Mesendoderm (in vitro differentiated cells): ENCODE measurements at regions not wholly inside any gene's neighbourhood (a gene's known extent, or its start where the extent isn't known, plus 50 kb on each side); places are given as distances from the start of the nearest gene placed in this dataset.

Source experiments
- DNase-seq: peaks from one replicate; pipeline ENCODE4 v3.0.0; 2013
- H2AK5ac ChIP-seq: 2 replicates; pipeline ENCODE4 v1.6.1; 2013; ENCODE audit warnings: low read length, inconsistent platforms
- H2BK120ac ChIP-seq: 2 replicates; pipeline ENCODE4 v1.6.1; 2013; ENCODE audit warnings: low read depth, mild to moderate bottlenecking, low read length, moderate library complexity, mixed read lengths
- H2BK15ac ChIP-seq: replicated peaks from 2 replicates; pipeline ENCODE4 v1.6.1; 2013; ENCODE audit warnings: low read depth, mild to moderate bottlenecking, moderate library complexity
- H2BK5ac ChIP-seq: 2 replicates; pipeline ENCODE4 v1.6.1; 2013; ENCODE audit warnings: low read length, inconsistent platforms
- H3K18ac ChIP-seq: 2 replicates; pipeline ENCODE4 v1.6.1; 2013; ENCODE audit warnings: mild to moderate bottlenecking, low read length, mixed read lengths
- H3K23ac ChIP-seq: one replicate; pipeline ENCODE4 v1.6.1; 2013; ENCODE audit warnings: low read length
- H3K27ac ChIP-seq: 2 replicates; pipeline ENCODE4 v1.5.1; 2013; ENCODE audit warnings: low read depth, mild to moderate bottlenecking, inconsistent platforms, low read length, moderate library complexity
- H3K27me3 ChIP-seq: 2 replicates; pipeline ENCODE4 v1.6.1; 2013; ENCODE audit warnings: low read length, control low read depth, mild to moderate bottlenecking, inconsistent platforms; ENCODE audit not compliant: insufficient read depth, poor library complexity
- H3K36me3 ChIP-seq: 2 replicates; pipeline ENCODE4 v1.6.1; 2013; ENCODE audit warnings: low read length, inconsistent platforms; ENCODE audit not compliant: control insufficient read depth, insufficient read depth
- H3K4ac ChIP-seq: one replicate; pipeline ENCODE4 v1.6.1; 2013; ENCODE audit warnings: low read depth, mild to moderate bottlenecking, low read length, moderate library complexity
- H3K4me1 ChIP-seq: 2 replicates; pipeline ENCODE4 v1.6.1; 2013; ENCODE audit warnings: low read depth, low read length, inconsistent platforms; ENCODE audit not compliant: control insufficient read depth
- H3K4me2 ChIP-seq: 2 replicates; pipeline ENCODE4 v1.6.1; 2013; ENCODE audit warnings: low read length
- H3K4me3 ChIP-seq: 2 replicates; pipeline ENCODE4 v1.5.1; 2013; ENCODE audit warnings: mild to moderate bottlenecking, low read length
- H3K56ac ChIP-seq: one replicate; pipeline ENCODE4 v1.6.1; 2013; ENCODE audit warnings: low read length
- H3K79me1 ChIP-seq: 2 replicates; pipeline ENCODE4 v1.6.1; 2013; ENCODE audit warnings: low read length, inconsistent platforms
- H3K79me2 ChIP-seq: 2 replicates; pipeline ENCODE4 v1.6.1; 2013; ENCODE audit warnings: mild to moderate bottlenecking, low read length; ENCODE audit not compliant: control insufficient read depth, insufficient read depth
- H3K9ac ChIP-seq: 2 replicates; pipeline ENCODE4 v1.6.1; 2013; ENCODE audit warnings: low read length, inconsistent platforms
- H4K5ac ChIP-seq: one replicate; pipeline ENCODE4 v1.6.1; 2013; ENCODE audit warnings: low read length
- H4K8ac ChIP-seq: one replicate; pipeline ENCODE4 v1.6.1; 2013; ENCODE audit warnings: low read depth, mild to moderate bottlenecking, control low read depth, low read length, moderate library complexity
- WGBS: extraction: QIAGEN DNeasy Blood & Tissue Kit; methylation state at CpG from one replicate; pipeline ENCODE4 v1.1.7; 2013; ENCODE audit warnings: low lambda C conversion rate, missing lambda C conversion rate; ENCODE audit not compliant: insufficient coverage; ENCODE audit errors: extremely low coverage; 5-methylcytosine and 5-hydroxymethylcytosine counted together

- Histone ChIP-seq H3K36me3 (no peaks in the 10 kb centered on the region), H4K8ac (no peak overlapping the region), H3K9ac (no peak overlapping the region), H3K23ac (no peak overlapping the region), H2AK5ac (no peak overlapping the region), H3K27ac (no peak overlapping the region), H3K18ac (no peak overlapping the region), H3K27me3 (no peaks in the 10 kb centered on the region), H2BK120ac (no peak overlapping the region), H3K4me2 (no peak overlapping the region), H3K4me1 (no peaks in the 10 kb centered on the region), H2BK5ac (no peak overlapping the region), H3K56ac (no peak overlapping the region), H2BK15ac (no peak overlapping the region), H3K79me1 (no peaks in the 10 kb centered on the region), H4K5ac (no peak overlapping the region), H3K4me3 (no peak overlapping the region), H3K4ac (no peak overlapping the region), H3K79me2 (no peaks in the 10 kb centered on the region)
- DNase-seq, result peak; percentile 8
- no CpG with 5 or more reads among the region's 5 CpGs for WGBS
These were observed 165.3 kb upstream of the FOXD3 start for GRCh38 chr1:63157085-63157484.

GRCh38 chr1:63169057-63169456, 153.3 kb upstream of the FOXD3 start:
- Histone ChIP-seq H4K8ac (no peak overlapping the region), H3K9ac (no peak overlapping the region), H3K18ac (no peak overlapping the region), H2AK5ac (no peak overlapping the region), H2BK15ac (no peak overlapping the region), H3K4me3 (no peak overlapping the region), H4K5ac (no peak overlapping the region), H3K79me1 (no peaks in the 10 kb centered on the region), H3K27me3 (no peaks in the 10 kb centered on the region), H3K4me2 (no peak overlapping the region), H3K4me1 (no peaks in the 10 kb centered on the region), H3K79me2 (no peaks in the 10 kb centered on the region), H3K36me3 (no peaks in the 10 kb centered on the region), H3K27ac (no peak overlapping the region), H3K56ac (no peak overlapping the region), H2BK120ac (no peak overlapping the region), H2BK5ac (no peak overlapping the region), H3K4ac (no peak overlapping the region), H3K23ac (no peak overlapping the region)
- DNase-seq, result no peak
- WGBS, result no CpG with 5 or more reads among the region's 6 CpGs

GRCh38 chr1:63173161-63173560, 149.2 kb upstream of the FOXD3 start:
- no CpG with 5 or more reads among the region's 1 CpG for WGBS
- no peak overlapping the region for H3K27ac ChIP-seq

GRCh38 chr1:63189677-63190076, 132.7 kb upstream of the FOXD3 start:
- Histone ChIP-seq H3K4me2 (no peak overlapping the region), H3K56ac (no peak overlapping the region), H3K79me1 (no peaks in the 10 kb centered on the region), H2AK5ac (no peak overlapping the region), H4K8ac (no peak overlapping the region), H3K9ac (no peak overlapping the region), H3K18ac (no peak overlapping the region), H3K27ac (no peak overlapping the region), H3K4ac (no peak overlapping the region), H2BK120ac (no peak overlapping the region), H2BK5ac (no peak overlapping the region), H3K23ac (no peak overlapping the region), H2BK15ac (no peak overlapping the region), H3K27me3 (peaks cover 3% of the 10 kb centered on the region), H3K4me1 (peaks cover 3% of the 10 kb centered on the region), H3K4me3 (no peak overlapping the region), H4K5ac (no peak overlapping the region), H3K36me3 (no peaks in the 10 kb centered on the region), H3K79me2 (no peaks in the 10 kb centered on the region)
- peak; percentile 92 for DNase-seq
- no CpG with 5 or more reads among the region's 1 CpG for WGBS

More at GRCh38 chr1:63173161-63173560, 149.2 kb upstream of the FOXD3 start:
- Histone ChIP-seq H3K36me3 (no peaks in the 10 kb centered on the region), H3K79me1 (no peaks in the 10 kb centered on the region), H3K4me2 (no peak overlapping the region), H2BK15ac (no peak overlapping the region), H3K27me3 (no peaks in the 10 kb centered on the region), H3K23ac (no peak overlapping the region), H4K5ac (no peak overlapping the region), H3K79me2 (no peaks in the 10 kb centered on the region), H2BK5ac (no peak overlapping the region), H2BK120ac (no peak overlapping the region), H3K4ac (no peak overlapping the region), H3K9ac (no peak overlapping the region), H3K4me1 (no peaks in the 10 kb centered on the region), H3K56ac (no peak overlapping the region), H4K8ac (no peak overlapping the region), H3K4me3 (no peak overlapping the region), H2AK5ac (no peak overlapping the region), H3K18ac (no peak overlapping the region)
- peak; percentile 20 for DNase-seq

GRCh38 chr1:63190171-63190570, 132.2 kb upstream of the FOXD3 start:
- H2BK5ac ChIP-seq, result no peak overlapping the region
- no peak overlapping the region for H4K5ac ChIP-seq
- no peaks in the 10 kb centered on the region for H3K79me2 ChIP-seq
- no peaks in the 10 kb centered on the region for H3K79me1 ChIP-seq
- no peak overlapping the region for H2BK15ac ChIP-seq
- H3K4me1 ChIP-seq, result peaks cover 3% of the 10 kb centered on the region
- H3K9ac ChIP-seq, result no peak overlapping the region
- no CpG with 5 or more reads among the region's 2 CpGs for WGBS
- no peak overlapping the region for H3K4me3 ChIP-seq
- peaks cover 3% of the 10 kb centered on the region for H3K27me3 ChIP-seq
- no peak overlapping the region for H3K23ac ChIP-seq
- DNase-seq, result peak; percentile 70
- H3K18ac ChIP-seq, result no peak overlapping the region
- H3K56ac ChIP-seq, result no peak overlapping the region
- H4K8ac ChIP-seq, result no peak overlapping the region
- H3K27ac ChIP-seq, result no peak overlapping the region
- no peak overlapping the region for H3K4me2 ChIP-seq
- H3K4ac ChIP-seq, result no peak overlapping the region
- H2BK120ac ChIP-seq, result no peak overlapping the region
- no peak overlapping the region for H2AK5ac ChIP-seq
- no peaks in the 10 kb centered on the region for H3K36me3 ChIP-seq

GRCh38 chr1:63198871-63199394, 123.4 kb upstream of the FOXD3 start:
- Histone ChIP-seq H3K56ac (peak overlapping the region; percentile 18), H3K4me1 (peaks cover 10% of the 10 kb centered on the region), H2BK15ac (no peak overlapping the region), H3K27ac (peak overlapping the region; percentile 13), H4K8ac (no peak overlapping the region), H3K18ac (peak overlapping the region; percentile 11), H3K4me3 (no peak overlapping the region), H3K4ac (no peak overlapping the region), H2BK5ac (no peak overlapping the region), H3K36me3 (no peaks in the 10 kb centered on the region), H3K27me3 (peaks cover 3% of the 10 kb centered on the region), H3K79me1 (no peaks in the 10 kb centered on the region), H4K5ac (no peak overlapping the region), H2BK120ac (no peak overlapping the region), H3K79me2 (no peaks in the 10 kb centered on the region), H3K4me2 (peak overlapping the region; percentile 3), H3K9ac (peak overlapping the region; percentile 3), H3K23ac (no peak overlapping the region), H2AK5ac (no peak overlapping the region)
- no CpG with 5 or more reads among the region's 7 CpGs for WGBS
- peak; percentile 16 for DNase-seq
